ENCODE measurements at regions not wholly inside any gene's neighbourhood (a gene's known extent, or its start where the extent isn't known, plus 50 kb on each side); places are given as distances from the start of the nearest gene placed in this dataset.

DNA sequence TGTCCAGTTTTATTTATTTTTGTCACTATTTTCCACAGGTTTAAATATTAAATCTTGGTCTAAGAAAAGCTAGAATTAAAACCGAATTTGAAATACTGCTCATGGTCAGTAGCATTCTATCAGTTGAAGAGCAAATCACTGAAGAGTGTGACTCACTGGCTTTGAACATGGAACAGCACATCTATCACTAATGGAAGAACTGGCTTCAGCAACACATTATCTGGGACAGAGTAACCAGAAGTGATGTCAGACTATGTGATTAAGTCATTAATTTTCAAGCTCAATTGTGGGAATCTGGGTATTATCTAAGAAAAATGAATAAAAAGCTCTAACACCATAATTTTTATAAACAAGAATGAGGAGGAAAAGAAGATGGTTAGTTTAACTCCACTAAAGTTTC lies 527.5 kb downstream of the TMTC2 start:
- no peak overlapping the region for H3K4me3 ChIP-seq (ENCODE audit: low read length in 3 of 3)
- no peaks in the 10 kb centered on the region for H3K27me3 ChIP-seq (ENCODE audit: control insufficient read depth, insufficient read depth, low read length)
- H3K36me3 ChIP-seq (ENCODE audit: control insufficient read depth in 2 of 3, insufficient read depth in 3 of 3, low read length in 3 of 3) = no peaks in the 10 kb centered on the region
- H3K9me3 ChIP-seq (ENCODE audit: control insufficient read depth in 2 of 3, insufficient read depth in 1 of 3, low read length in 3 of 3) = no peaks in the 10 kb centered on the region
- TF ChIP-seq, protein P1, sequence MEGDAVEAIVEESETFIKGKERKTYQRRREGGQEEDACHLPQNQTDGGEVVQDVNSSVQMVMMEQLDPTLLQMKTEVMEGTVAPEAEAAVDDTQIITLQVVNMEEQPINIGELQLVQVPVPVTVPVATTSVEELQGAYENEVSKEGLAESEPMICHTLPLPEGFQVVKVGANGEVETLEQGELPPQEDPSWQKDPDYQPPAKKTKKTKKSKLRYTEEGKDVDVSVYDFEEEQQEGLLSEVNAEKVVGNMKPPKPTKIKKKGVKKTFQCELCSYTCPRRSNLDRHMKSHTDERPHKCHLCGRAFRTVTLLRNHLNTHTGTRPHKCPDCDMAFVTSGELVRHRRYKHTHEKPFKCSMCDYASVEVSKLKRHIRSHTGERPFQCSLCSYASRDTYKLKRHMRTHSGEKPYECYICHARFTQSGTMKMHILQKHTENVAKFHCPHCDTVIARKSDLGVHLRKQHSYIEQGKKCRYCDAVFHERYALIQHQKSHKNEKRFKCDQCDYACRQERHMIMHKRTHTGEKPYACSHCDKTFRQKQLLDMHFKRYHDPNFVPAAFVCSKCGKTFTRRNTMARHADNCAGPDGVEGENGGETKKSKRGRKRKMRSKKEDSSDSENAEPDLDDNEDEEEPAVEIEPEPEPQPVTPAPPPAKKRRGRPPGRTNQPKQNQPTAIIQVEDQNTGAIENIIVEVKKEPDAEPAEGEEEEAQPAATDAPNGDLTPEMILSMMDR (IDR thresholded peaks at IDR 0.05; ENCODE audit: borderline replicate concordance, extremely low read depth, insufficient read depth) = no peak
- FAIRE-seq (no peak), DNase-seq (no peak)
- H3K27ac ChIP-seq (ENCODE audit: low read depth in 2 of 2, low read length in 2 of 2) = no peak overlapping the region
- no peaks in the 10 kb centered on the region for H3K4me1 ChIP-seq (ENCODE audit: control insufficient read depth in 2 of 3, insufficient read depth in 2 of 3, low read depth in 1 of 3, low read length in 3 of 3)
- H3K9ac ChIP-seq (ENCODE audit: low read length in 3 of 3) = no peak overlapping the region
- intact Hi-C loops (cut with DNase I) = no loop called here

DNA sequence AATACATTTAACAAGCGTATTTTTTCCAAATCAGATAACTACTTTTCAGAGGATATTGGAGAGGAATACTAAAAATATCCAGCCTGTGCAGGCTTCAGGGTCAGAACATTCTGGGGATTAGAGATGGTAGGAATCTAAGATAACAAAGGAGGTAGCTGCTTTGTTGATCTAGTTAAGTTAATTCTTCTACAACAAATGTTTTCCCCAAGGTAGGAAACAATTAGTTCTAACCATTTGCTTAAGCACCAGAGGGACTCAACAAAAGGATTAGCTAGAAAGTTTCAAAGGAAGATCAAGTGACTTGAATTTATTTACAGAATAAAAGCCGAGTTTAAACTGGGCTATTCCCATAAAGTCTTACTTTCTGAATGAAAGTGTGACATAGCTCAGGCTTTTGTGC lies 524.2 kb downstream of the TMTC2 start:
- H3K36me3 ChIP-seq (ENCODE audit: control insufficient read depth in 2 of 3, insufficient read depth in 3 of 3, low read length in 3 of 3) = no peaks in the 10 kb centered on the region
- no peak for FAIRE-seq

GRCh38 chr12:83199069-83199468 lies 512.4 kb downstream of the TMTC2 start:
- H3K9me3 ChIP-seq (ENCODE audit: control insufficient read depth in 2 of 3, insufficient read depth in 1 of 3, low read length in 3 of 3) = no peaks in the 10 kb centered on the region
- H3K4me3 ChIP-seq (ENCODE audit: low read length in 3 of 3) = no peak overlapping the region
- FAIRE-seq (no peak), DNase-seq (no peak)
- intact Hi-C loops (cut with DNase I) = no loop called here
- H3K27ac ChIP-seq (ENCODE audit: low read depth in 2 of 2, low read length in 2 of 2) = no peak overlapping the region
- H3K27me3 ChIP-seq (ENCODE audit: control insufficient read depth, insufficient read depth, low read length) = no peaks in the 10 kb centered on the region
- TF ChIP-seq, protein P1 (IDR thresholded peaks at IDR 0.05; ENCODE audit: borderline replicate concordance, extremely low read depth, insufficient read depth) = no peak
- H3K36me3 ChIP-seq (ENCODE audit: control insufficient read depth in 2 of 3, insufficient read depth in 3 of 3, low read length in 3 of 3) = no peaks in the 10 kb centered on the region
- no peaks in the 10 kb centered on the region for H3K4me1 ChIP-seq (ENCODE audit: control insufficient read depth in 2 of 3, insufficient read depth in 2 of 3, low read depth in 1 of 3, low read length in 3 of 3)
- H3K9ac ChIP-seq (ENCODE audit: low read length in 3 of 3) = no peak overlapping the region

More for the DNA sequence above, 524.2 kb downstream of the TMTC2 start:
- intact Hi-C loops (cut with DNase I) = no loop called here
- TF ChIP-seq, protein P1 (IDR thresholded peaks at IDR 0.05; ENCODE audit: borderline replicate concordance, extremely low read depth, insufficient read depth) = no peak
- Histone ChIP-seq H3K9me3 (ENCODE audit: control insufficient read depth in 2 of 3, insufficient read depth in 1 of 3, low read length in 3 of 3) (no peaks in the 10 kb centered on the region), H3K27ac (ENCODE audit: low read depth in 2 of 2, low read length in 2 of 2) (no peak overlapping the region), H3K4me3 (ENCODE audit: low read length in 3 of 3) (no peak overlapping the region), H3K27me3 (ENCODE audit: control insufficient read depth, insufficient read depth, low read length) (no peaks in the 10 kb centered on the region), H3K4me1 (ENCODE audit: control insufficient read depth in 2 of 3, insufficient read depth in 2 of 3, low read depth in 1 of 3, low read length in 3 of 3) (no peaks in the 10 kb centered on the region), H3K9ac (ENCODE audit: low read length in 3 of 3) (no peak overlapping the region)
- DNase-seq = no peak

GRCh38 chr12:83198291-83199015 lies 511.7 kb downstream of the TMTC2 start:
- Histone ChIP-seq H3K27me3 (ENCODE audit: control insufficient read depth, insufficient read depth, low read length) (no peaks in the 10 kb centered on the region), H3K36me3 (ENCODE audit: control insufficient read depth in 2 of 3, insufficient read depth in 3 of 3, low read length in 3 of 3) (no peaks in the 10 kb centered on the region), H3K9me3 (ENCODE audit: control insufficient read depth in 2 of 3, insufficient read depth in 1 of 3, low read length in 3 of 3) (no peaks in the 10 kb centered on the region), H3K4me3 (ENCODE audit: low read length in 3 of 3) (no peak overlapping the region), H3K9ac (ENCODE audit: low read length in 3 of 3) (no peak overlapping the region), H3K4me1 (ENCODE audit: control insufficient read depth in 2 of 3, insufficient read depth in 2 of 3, low read depth in 1 of 3, low read length in 3 of 3) (no peaks in the 10 kb centered on the region), H3K27ac (ENCODE audit: low read depth in 2 of 2, low read length in 2 of 2) (no peak overlapping the region)
- DNase-seq (no peak), FAIRE-seq (no peak)
- intact Hi-C loops (cut with DNase I) = no loop called here
- TF ChIP-seq, protein P1 (IDR thresholded peaks at IDR 0.05; ENCODE audit: borderline replicate concordance, extremely low read depth, insufficient read depth) = no peak
